Mesodermal cell (in vitro differentiated cells): ENCODE measurements at regions not wholly inside any gene's neighbourhood (a gene's known extent, or its start where the extent isn't known, plus 50 kb on each side); places are given as distances from the start of the nearest gene placed in this dataset.
A peak's percentile ranks its signal among the peaks of the same experiment; 100 is the strongest.

Experiments used
- H3K27ac ChIP-seq: 2 replicates; pipeline ENCODE4 v1.7.0; 2013; ENCODE audit warnings: mild to moderate bottlenecking, low read depth, low read length, moderate library complexity; ENCODE audit not compliant: severe bottlenecking
- H3K36me3 ChIP-seq: 2 replicates; pipeline ENCODE4 v1.7.1; 2013; ENCODE audit warnings: mild to moderate bottlenecking, low read length, moderate library complexity; ENCODE audit not compliant: control insufficient read depth, insufficient read depth
- H3K4me1 ChIP-seq: one replicate; pipeline ENCODE4 v1.7.1; 2013; ENCODE audit warnings: mild to moderate bottlenecking, low read length; ENCODE audit not compliant: insufficient read depth, control insufficient read depth, poor library complexity, severe bottlenecking
- H3K4me3 ChIP-seq: 2 replicates; pipeline ENCODE4 v1.7.0; 2013; ENCODE audit warnings: low read length, control low read depth, mild to moderate bottlenecking; ENCODE audit not compliant: insufficient read depth, poor library complexity, severe bottlenecking; ENCODE audit errors: extremely low read depth
- H3K9me3 ChIP-seq: 2 replicates; pipeline ENCODE4 v1.7.1; 2013; ENCODE audit warnings: mild to moderate bottlenecking, low read length, moderate library complexity; ENCODE audit not compliant: control insufficient read depth
- WGBS, 2 experiments: methylation state at CpG; one replicate each; pipeline ENCODE4 v1.1.5; 2013; ENCODE audit warnings: missing lambda C conversion rate in 2 of 2; ENCODE audit not compliant: insufficient coverage in 2 of 2; 5-methylcytosine and 5-hydroxymethylcytosine counted together

DNA sequence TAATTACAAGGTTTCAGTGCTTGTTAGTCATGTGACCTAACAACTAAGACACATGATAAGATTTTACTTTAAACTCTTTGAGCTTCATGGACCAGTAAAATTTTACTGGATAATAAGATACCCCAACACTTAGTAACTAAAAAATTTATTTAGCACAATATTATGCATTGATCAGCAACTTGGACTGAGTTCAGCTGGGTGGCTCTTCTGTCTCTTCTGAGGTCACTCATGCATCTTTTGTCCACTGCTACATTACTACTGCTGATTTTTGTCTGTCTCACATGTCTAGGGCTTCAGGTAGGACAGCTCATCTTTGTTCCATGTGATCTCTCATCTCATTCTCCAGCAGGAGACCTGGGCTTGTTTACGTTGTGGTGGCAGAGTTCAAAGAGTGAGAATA, 370.2 kb upstream of the TMTC1 start:
- Histone ChIP-seq H3K4me3 (no peak overlapping the region), H3K9me3 (no peaks in the 10 kb centered on the region), H3K4me1 (no peaks in the 10 kb centered on the region), H3K36me3 (no peaks in the 10 kb centered on the region), H3K27ac (no peak overlapping the region)
- no CpG with 5 or more reads among the region's 1 CpG for WGBS, 2 experiments

DNA sequence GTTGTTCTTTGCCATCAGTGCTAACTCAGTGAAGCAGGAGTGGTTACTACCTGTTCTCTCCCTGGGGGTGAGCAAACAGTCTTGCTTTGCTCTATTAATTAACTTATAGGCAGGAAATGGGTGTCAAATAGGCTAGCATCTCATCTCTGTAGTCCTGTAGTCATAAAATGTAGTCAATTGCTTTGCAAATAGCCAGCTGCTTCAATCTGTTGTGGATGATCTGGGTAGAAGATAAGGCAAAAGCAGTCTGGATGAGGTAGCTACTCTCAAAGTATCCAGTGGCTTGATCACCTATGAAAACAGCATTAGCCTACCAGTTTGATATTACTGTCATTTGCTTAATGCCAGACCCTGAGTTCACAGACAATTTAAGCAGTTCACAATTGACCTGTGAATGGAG, 369.0 kb upstream of the TMTC1 start:
- H3K36me3 ChIP-seq, result no peaks in the 10 kb centered on the region
- H3K9me3 ChIP-seq, result no peaks in the 10 kb centered on the region
- no peaks in the 10 kb centered on the region for H3K4me1 ChIP-seq
- H3K4me3 ChIP-seq, result no peak overlapping the region
- no peak overlapping the region for H3K27ac ChIP-seq

DNA sequence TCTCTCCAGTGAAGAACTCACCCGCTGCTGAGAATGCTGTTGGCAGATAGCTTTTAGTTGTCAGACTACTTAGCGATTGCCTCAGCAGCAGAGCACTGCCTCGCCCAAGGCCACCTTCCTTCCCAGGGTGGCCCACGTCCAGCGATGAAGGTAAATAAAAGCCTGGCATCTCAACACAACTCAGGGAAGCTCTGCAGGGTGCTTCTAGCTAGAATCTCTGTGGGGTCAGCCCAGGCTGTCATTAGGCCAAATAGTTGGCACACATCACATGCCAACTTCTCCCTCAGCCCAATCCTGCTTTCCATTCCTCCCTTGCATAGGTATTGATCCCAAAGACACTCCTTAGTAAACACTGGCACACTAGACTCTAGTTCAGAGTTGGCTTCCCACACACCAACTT, 368.1 kb upstream of the TMTC1 start:
- WGBS, 2 experiments, result 96 to 97% methylated on average over 4 of the region's 5 CpGs

DNA sequence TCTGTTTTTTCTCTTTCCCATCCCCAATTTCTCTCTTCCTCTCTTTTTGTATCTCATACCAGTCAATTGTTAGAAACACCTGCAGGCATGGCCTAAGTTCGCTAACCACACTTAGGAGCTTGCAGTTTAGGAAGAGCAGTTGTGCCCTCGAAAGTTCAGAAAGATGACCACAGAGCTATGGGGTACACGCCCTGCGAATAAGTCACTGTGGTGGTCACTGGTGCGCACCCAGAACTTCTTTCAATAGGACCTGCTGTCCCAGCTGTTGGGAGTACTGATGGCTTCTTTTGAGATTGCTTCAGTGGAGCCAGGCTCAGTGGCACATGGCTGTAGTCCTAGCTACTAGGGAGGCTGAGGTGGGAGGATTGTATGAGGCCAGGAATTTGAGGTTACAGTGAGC, 362.8 kb upstream of the TMTC1 start:
- 75% methylated on average over 4 to 5 of the region's 5 CpGs for WGBS, 2 experiments
- Histone ChIP-seq H3K4me3 (no peak overlapping the region), H3K9me3 (no peaks in the 10 kb centered on the region), H3K27ac (no peak overlapping the region), H3K4me1 (no peaks in the 10 kb centered on the region), H3K36me3 (no peaks in the 10 kb centered on the region)

More for the DNA sequence above, 368.1 kb upstream of the TMTC1 start:
- Histone ChIP-seq H3K4me3 (no peak overlapping the region), H3K9me3 (no peaks in the 10 kb centered on the region), H3K36me3 (no peaks in the 10 kb centered on the region), H3K27ac (no peak overlapping the region), H3K4me1 (no peaks in the 10 kb centered on the region)

DNA sequence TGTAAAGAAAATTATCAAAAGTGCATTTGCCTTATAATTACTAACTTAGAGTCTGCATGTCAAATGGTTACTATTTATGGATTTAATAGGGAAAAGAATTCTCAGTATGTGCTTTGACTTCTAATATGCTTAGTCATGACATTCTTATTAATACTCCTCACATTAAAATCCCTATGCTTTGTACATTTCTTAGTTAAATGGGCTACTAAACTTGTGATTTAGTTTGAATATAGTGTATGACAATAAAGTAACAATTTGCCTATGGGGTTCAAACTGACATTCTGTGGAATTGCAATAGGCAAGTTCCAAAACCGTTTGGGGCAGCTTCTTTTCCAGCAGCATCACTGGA, 361.9 kb upstream of the TMTC1 start:
- Histone ChIP-seq H3K9me3 (no peaks in the 10 kb centered on the region), H3K4me3 (no peak overlapping the region), H3K36me3 (no peaks in the 10 kb centered on the region), H3K4me1 (no peaks in the 10 kb centered on the region), H3K27ac (no peak overlapping the region)
- whole genome bisulfite sequencing, 2 experiments, result 56 to 78% methylated on average over 1 of the region's 1 CpG

DNA sequence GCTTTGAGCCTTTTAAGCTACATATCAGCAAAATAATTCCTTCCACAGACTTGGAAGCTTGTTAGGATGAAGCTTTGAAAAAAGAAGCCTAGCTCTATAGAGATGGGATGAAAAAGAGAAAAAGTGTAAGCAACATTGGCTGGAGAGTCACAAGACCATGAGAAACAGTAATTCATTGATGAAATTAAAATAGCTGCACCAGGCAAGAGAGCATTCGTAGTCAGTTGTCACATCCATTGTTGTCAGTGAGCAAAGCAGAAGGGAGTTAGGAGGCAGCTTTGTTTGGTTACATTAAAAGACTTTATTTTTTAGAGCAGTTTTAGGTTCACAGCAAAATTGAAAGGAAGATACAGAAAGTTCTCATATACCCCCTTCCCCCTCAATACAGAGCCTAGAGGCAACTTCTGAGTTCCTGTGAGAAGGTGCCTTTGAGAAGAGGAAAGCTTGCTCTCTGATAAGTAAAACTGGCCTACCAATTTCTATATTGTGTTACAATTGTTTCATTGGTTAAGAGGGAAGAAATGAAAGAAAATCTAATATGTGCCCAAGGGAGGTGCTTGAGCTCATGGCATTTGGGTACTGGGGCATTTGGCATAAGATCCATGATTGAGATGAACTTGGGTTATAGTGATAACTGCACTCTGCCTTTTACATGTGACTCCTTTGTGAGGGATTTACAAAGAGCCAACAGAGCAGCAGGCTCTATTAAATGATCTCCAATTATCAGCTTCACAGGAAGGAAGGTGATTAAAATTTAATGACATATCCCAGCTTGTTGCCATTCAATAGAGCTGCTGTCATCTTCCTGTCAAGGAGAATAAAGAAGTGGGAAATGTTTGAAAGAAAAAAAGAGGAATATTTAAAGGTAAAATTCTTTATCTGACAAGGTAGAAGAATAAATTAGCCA, 361.3 kb upstream of the TMTC1 start:
- no peaks in the 10 kb centered on the region for H3K9me3 ChIP-seq
- H3K4me1 ChIP-seq, result no peaks in the 10 kb centered on the region
- H3K27ac ChIP-seq, result no peak overlapping the region
- 89 to 100% methylated on average over 1 of the region's 1 CpG for WGBS, 2 experiments
- no peaks in the 10 kb centered on the region for H3K36me3 ChIP-seq
- H3K4me3 ChIP-seq, result no peak overlapping the region

DNA sequence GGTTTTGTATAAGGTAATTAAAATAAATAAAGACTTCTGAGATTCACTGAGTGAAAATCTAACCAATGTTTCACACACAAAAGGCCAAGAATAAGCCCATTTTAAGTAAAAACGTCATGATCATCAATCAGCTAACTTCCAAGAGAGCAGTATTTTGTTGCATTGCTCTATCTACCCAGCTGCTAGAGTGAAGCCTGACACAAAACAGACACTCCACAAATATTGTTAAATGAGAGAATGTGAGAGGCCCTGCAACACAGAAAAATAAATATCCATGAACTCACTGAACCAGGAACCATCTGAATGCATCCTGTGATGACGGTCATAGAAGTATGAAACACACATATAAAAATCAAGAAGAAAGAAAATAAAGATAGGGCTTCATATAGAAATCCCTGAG, 358.6 kb upstream of the TMTC1 start:
- no peak overlapping the region for H3K4me3 ChIP-seq
- 89% methylated on average over 1 of the region's 2 CpGs; no CpG with 5 or more reads in 1 of the 2 experiments for WGBS, 2 experiments
- H3K4me1 ChIP-seq, result no peaks in the 10 kb centered on the region
- H3K9me3 ChIP-seq, result no peaks in the 10 kb centered on the region
- no peak overlapping the region for H3K27ac ChIP-seq
- no peaks in the 10 kb centered on the region for H3K36me3 ChIP-seq

DNA sequence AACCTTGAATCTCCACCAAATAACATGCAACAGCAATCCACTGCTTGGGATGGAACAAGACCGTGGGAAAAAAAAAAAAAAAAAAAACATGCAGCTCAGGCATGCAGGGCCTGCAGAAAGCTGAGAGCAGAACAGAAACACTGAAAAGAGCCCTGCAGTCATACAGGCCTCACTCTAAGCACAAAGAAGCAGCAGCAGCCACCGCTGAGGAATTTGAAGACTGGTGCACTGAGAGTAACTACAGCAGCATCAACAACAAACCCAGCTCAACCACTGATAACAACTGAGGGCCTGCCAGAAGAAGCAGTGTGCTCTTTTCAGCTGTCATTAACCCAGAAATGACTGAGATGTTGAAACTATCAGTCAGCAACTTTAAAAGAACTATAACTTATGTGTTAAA, 354.7 kb upstream of the TMTC1 start:
- no peaks in the 10 kb centered on the region for H3K9me3 ChIP-seq
- H3K36me3 ChIP-seq, result no peaks in the 10 kb centered on the region
- H3K4me1 ChIP-seq, result no peaks in the 10 kb centered on the region
- 50 to 67% methylated on average over 1 of the region's 2 CpGs for WGBS, 2 experiments
- H3K27ac ChIP-seq, result peak overlapping the region; percentile 80
- no peak overlapping the region for H3K4me3 ChIP-seq

DNA sequence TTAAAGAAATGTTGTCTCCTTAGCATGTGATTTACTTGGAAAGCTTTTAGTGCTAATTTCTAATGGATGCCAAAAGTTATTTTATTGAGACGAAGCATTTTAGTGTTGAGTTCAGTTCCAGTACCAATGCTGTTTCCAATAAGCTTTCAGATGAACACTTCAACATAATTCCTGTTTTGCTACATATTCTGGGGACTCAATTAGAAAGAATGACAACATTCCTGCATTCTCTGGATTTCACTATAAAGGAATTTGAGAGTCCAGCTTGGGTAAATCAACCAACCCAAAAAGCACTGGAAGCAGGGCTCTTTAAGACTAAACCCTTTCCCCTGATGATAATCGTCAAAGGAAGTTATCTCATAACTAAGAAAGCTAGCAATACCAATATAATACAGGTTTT, 353.0 kb upstream of the TMTC1 start:
- no peak overlapping the region for H3K4me3 ChIP-seq
- H3K36me3 ChIP-seq, result no peaks in the 10 kb centered on the region
- H3K27ac ChIP-seq, result no peak overlapping the region
- H3K9me3 ChIP-seq, result no peaks in the 10 kb centered on the region
- no peaks in the 10 kb centered on the region for H3K4me1 ChIP-seq
- 100% methylated on average over 1 of the region's 2 CpGs; no CpG with 5 or more reads in 1 of the 2 experiments for WGBS, 2 experiments

DNA sequence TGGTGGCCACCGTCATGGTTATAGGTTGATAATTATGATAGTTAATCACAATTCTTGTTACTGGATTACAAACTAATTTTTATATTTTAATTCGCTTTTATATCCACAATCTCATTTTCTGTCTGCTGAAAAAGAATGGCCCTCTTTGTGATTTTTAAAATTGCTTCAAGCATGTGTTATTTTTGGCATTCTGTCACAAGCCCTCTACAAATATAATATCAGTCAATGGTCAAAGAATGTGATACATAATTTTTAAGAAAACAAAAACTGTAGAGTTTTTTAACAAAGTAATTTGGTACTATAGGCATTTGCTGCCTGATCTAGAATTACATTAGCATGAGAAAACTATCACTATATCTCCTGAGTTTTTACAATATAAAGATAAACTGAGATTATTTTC, 352.0 kb upstream of the TMTC1 start:
- WGBS, 2 experiments, result no CpG with 5 or more reads among the region's 2 CpGs
- H3K36me3 ChIP-seq, result no peaks in the 10 kb centered on the region
- no peak overlapping the region for H3K27ac ChIP-seq
- no peaks in the 10 kb centered on the region for H3K9me3 ChIP-seq
- no peak overlapping the region for H3K4me3 ChIP-seq
- no peaks in the 10 kb centered on the region for H3K4me1 ChIP-seq

DNA sequence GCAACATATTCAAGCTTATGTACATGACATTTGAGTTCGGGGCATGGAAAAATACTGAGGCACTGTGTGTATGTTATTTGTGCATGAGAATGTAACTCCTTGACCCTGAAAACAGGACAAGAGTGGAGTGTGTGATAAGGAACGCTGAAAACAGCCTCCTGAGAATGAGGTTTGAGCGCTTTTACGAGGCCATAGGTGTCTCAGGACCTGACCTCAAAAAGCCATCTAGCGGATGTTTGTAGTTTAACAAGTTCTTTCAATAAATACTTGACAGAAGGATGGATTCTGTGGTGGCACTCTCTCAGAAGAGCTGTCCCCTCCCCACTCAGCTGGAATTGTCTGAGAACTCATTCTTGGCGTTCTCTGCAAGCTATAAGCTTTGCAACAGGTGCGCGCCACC, 350.5 kb upstream of the TMTC1 start:
- Histone ChIP-seq H3K4me1 (no peaks in the 10 kb centered on the region), H3K36me3 (no peaks in the 10 kb centered on the region), H3K4me3 (no peak overlapping the region), H3K27ac (no peak overlapping the region), H3K9me3 (no peaks in the 10 kb centered on the region)
- 82 to 85% methylated on average over 3 to 4 of the region's 8 CpGs for whole genome bisulfite sequencing, 2 experiments
